ENCODE measurements at regions not wholly inside any gene's neighbourhood (a gene's known extent, or its start where the extent isn't known, plus 50 kb on each side); places are given as distances from the start of the nearest gene placed in this dataset.

DNA sequence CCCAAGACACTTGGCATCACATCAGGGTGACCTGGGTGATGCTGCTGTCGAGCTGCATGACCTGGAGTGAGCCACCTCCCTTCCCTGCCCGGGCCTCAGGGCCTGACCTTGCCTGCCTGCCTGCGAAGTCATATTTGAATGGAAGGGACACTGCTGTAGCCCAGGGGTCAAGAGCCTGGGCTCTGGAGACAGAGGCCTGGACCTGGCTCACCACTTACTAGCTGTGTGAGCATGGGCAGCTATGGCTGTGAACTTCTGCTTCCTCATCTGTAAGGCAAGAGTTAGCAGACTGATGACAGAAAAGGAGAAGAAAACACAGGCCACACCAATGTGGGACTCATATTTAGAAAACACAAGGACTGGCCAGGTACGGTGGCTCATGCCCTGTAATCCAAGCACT, 118.7 kb downstream of the ZFP36L2 start:
- TF ChIP-seq, protein P1, sequence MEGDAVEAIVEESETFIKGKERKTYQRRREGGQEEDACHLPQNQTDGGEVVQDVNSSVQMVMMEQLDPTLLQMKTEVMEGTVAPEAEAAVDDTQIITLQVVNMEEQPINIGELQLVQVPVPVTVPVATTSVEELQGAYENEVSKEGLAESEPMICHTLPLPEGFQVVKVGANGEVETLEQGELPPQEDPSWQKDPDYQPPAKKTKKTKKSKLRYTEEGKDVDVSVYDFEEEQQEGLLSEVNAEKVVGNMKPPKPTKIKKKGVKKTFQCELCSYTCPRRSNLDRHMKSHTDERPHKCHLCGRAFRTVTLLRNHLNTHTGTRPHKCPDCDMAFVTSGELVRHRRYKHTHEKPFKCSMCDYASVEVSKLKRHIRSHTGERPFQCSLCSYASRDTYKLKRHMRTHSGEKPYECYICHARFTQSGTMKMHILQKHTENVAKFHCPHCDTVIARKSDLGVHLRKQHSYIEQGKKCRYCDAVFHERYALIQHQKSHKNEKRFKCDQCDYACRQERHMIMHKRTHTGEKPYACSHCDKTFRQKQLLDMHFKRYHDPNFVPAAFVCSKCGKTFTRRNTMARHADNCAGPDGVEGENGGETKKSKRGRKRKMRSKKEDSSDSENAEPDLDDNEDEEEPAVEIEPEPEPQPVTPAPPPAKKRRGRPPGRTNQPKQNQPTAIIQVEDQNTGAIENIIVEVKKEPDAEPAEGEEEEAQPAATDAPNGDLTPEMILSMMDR (conservative IDR thresholded peaks at IDR 0.05; ENCODE audit: low read depth in 2 of 2), result no peak
- TF ChIP-seq EZH2phosphoT487 (IDR thresholded peaks at IDR 0.05; ENCODE audit: unreplicated experiment), result no peak

Data from GM23338 (cell line).